ENCODE measurements at regions not wholly inside any gene's neighbourhood (a gene's known extent, or its start where the extent isn't known, plus 50 kb on each side); places are given as distances from the start of the nearest gene placed in this dataset.

- TF ChIP-seq SP1 (IDR thresholded peaks at IDR 0.05; ENCODE audit: low read depth), result no peak
- no peak for TF ChIP-seq POLR2A (IDR thresholded peaks at IDR 0.05; ENCODE audit: borderline replicate concordance, extremely low read depth, insufficient read depth, insufficient read length)
- TF ChIP-seq ZNF274 (IDR thresholded peaks at IDR 0.05; ENCODE audit: low read depth, low read length), result no peak
- no peak for TF ChIP-seq POLR2AphosphoS5 (IDR thresholded peaks at IDR 0.05; ENCODE audit: low read depth, low read length)
- no peak for TF ChIP-seq ATF3 (IDR thresholded peaks at IDR 0.05)
- TF ChIP-seq RAD21 (IDR thresholded peaks at IDR 0.05; ENCODE audit: low read depth), result no peak
- no peak for TF ChIP-seq EZH2 (IDR thresholded peaks at IDR 0.05)
Measured at GRCh38 chr15:26453914-26454313, 319.0 kb downstream of the GABRB3 start.
